Esophagus squamous epithelium (tissue), 5 donors: ENCODE measurements at regions not wholly inside any gene's neighbourhood (a gene's known extent, or its start where the extent isn't known, plus 50 kb on each side); places are given as distances from the start of the nearest gene placed in this dataset.
A peak's percentile ranks its signal among the peaks of the same experiment; 100 is the strongest.

Experiments
- DNase-seq: peaks from one replicate; lab custom pipeline; 2025; lab: John Stamatoyannopoulos, UW
- H3K27ac ChIP-seq, 4 donors: fragments of 200-600 bp; sonication (generic); one replicate each; pipeline ENCODE4 v1.5.1; 2016 to 2019; ENCODE audit warnings: mild to moderate bottlenecking in 1 of 4
- H3K27me3 ChIP-seq, 4 donors: fragments of 200-600 bp; sonication (generic); 1 replicate in 3 of 4; 2 replicates in 1 of 4; pipeline versions ENCODE4 v1.5.1 to v1.6.0; 2017 to 2021; ENCODE audit warnings: antibody characterized with exemption in 1 of 4
- H3K36me3 ChIP-seq, 3 donors: fragments of 200-600 bp; sonication (generic); one replicate each; pipeline ENCODE4 v1.5.1; 2016 to 2019
- H3K4me1 ChIP-seq, 3 donors: fragments of 200-600 bp; sonication (generic); one replicate each; pipeline ENCODE4 v1.5.1; 2017 to 2019
- H3K4me3 ChIP-seq, 4 donors: fragments of 200-600 bp; sonication (generic); 1 replicate in 3 of 4; 2 replicates in 1 of 4; pipeline ENCODE4 v1.5.1; 2016 to 2019; ENCODE audit warnings: mild to moderate bottlenecking in 2 of 4, moderate library complexity in 1 of 4
- H3K9me3 ChIP-seq, 3 donors: fragments of 200-600 bp; sonication (generic); one replicate each; pipeline ENCODE4 v1.5.1; 2016 to 2019
- CTCF ChIP-seq, 6 experiments: fragments of 450-650 bp in 4 of 6; fragments of 200-600 bp in 2 of 6; sonication (generic) in 2 of 6; IDR thresholded peaks; one replicate each; pipeline ENCODE4 v1.5.1; 2016 to 2019; ENCODE audit warnings: antibody characterized with exemption in 6 of 6, mild to moderate bottlenecking in 4 of 6, moderate library complexity in 4 of 6
- POLR2A ChIP-seq, 4 donors: fragments of 450-650 bp; IDR thresholded peaks; one replicate each; pipeline ENCODE4 v1.6.1; 2017; ENCODE audit warnings: antibody characterized with exemption in 4 of 4, mild to moderate bottlenecking in 4 of 4, moderate library complexity in 3 of 4
- WGBS, 2 donors: methylation state at CpG; one replicate each; pipeline ENCODE4 v1.1.5; 2018; 5-methylcytosine and 5-hydroxymethylcytosine counted together
- intact Hi-C: fragments of 100-400 bp; cut with DNase I; formaldehyde crosslinking; loops from one replicate; pipeline ENCODE4 v1.15.0; 2022
- donor health status: DM: yes; HTN: yes; CAD: no.

- no peak overlapping the region for H3K4me3 ChIP-seq
- H3K4me1 ChIP-seq: peaks cover 0 to 46% (median 9%) of the 10 kb centered on the region in 3 donors
- H3K27me3 ChIP-seq: no peaks in the 10 kb centered on the region
- DNase-seq: no peak
- TF ChIP-seq CTCF (IDR thresholded peaks at IDR 0.05): no peak
- TF ChIP-seq POLR2A (IDR thresholded peaks at IDR 0.05): no peak
- WGBS, 2 donors: 39 to 40% methylated on average over 11 to 13 of the region's 13 CpGs
- H3K27ac ChIP-seq: peak overlapping the region in 1 of 4 donors; percentile 0
- intact Hi-C loops: no loop called here
- no peaks in the 10 kb centered on the region for H3K9me3 ChIP-seq
- no peaks in the 10 kb centered on the region for H3K36me3 ChIP-seq
Measured at GRCh38 chr5:68548959-68549676, 333.6 kb downstream of the PIK3R1 start.

GRCh38 chr5:68550015-68550414 lies 334.5 kb downstream of the PIK3R1 start:
- no peaks in the 10 kb centered on the region for H3K27me3 ChIP-seq
- DNase-seq: no peak
- H3K4me1 ChIP-seq: peaks cover 0 to 46% (median 15%) of the 10 kb centered on the region in 3 donors
- H3K9me3 ChIP-seq: no peaks in the 10 kb centered on the region
- intact Hi-C loops: no loop called here
- H3K36me3 ChIP-seq: no peaks in the 10 kb centered on the region
- TF ChIP-seq CTCF (IDR thresholded peaks at IDR 0.05) (no peak), POLR2A (IDR thresholded peaks at IDR 0.05) (no peak)
- no peak overlapping the region for H3K27ac ChIP-seq
- H3K4me3 ChIP-seq: no peak overlapping the region

GRCh38 chr5:68551436-68551835 lies 335.9 kb downstream of the PIK3R1 start:
- H3K4me1 ChIP-seq: peaks cover 0 to 50% (median 17%) of the 10 kb centered on the region in 3 donors
- 66 to 79% methylated on average over 5 of the region's 5 CpGs for WGBS, 2 donors
- no peak for DNase-seq
- H3K27ac ChIP-seq: no peak overlapping the region
- no peak overlapping the region for H3K4me3 ChIP-seq
- no peaks in the 10 kb centered on the region for H3K27me3 ChIP-seq
- TF ChIP-seq POLR2A (IDR thresholded peaks at IDR 0.05): no peak
- TF ChIP-seq CTCF (IDR thresholded peaks at IDR 0.05): no peak
- intact Hi-C loops: no loop called here
- no peaks in the 10 kb centered on the region for H3K36me3 ChIP-seq
- H3K9me3 ChIP-seq: no peaks in the 10 kb centered on the region

GRCh38 chr5:68554571-68555279 lies 339.2 kb downstream of the PIK3R1 start:
- no peak for DNase-seq
- H3K36me3 ChIP-seq: no peaks in the 10 kb centered on the region
- 9 to 31% methylated on average over 6 to 8 of the region's 8 CpGs for WGBS, 2 donors
- no peak overlapping the region for H3K27ac ChIP-seq
- intact Hi-C loops: no loop called here
- H3K9me3 ChIP-seq: peaks cover 0 to 10% (median 9%) of the 10 kb centered on the region in 3 donors
- H3K4me1 ChIP-seq: peaks cover 0 to 47% (median 8%) of the 10 kb centered on the region in 3 donors
- TF ChIP-seq POLR2A (IDR thresholded peaks at IDR 0.05) (no peak), CTCF (IDR thresholded peaks at IDR 0.05) (no peak)
- no peaks in the 10 kb centered on the region for H3K27me3 ChIP-seq
- H3K4me3 ChIP-seq: no peak overlapping the region
